Trophoblast cell (in vitro differentiated cells and primary cell): ENCODE measurements at regions not wholly inside any gene's neighbourhood (a gene's known extent, or its start where the extent isn't known, plus 50 kb on each side); places are given as distances from the start of the nearest gene placed in this dataset.

ENCODE experiments used
- DNase-seq, 2 donors: peaks; one replicate each; pipeline ENCODE4 v3.0.0-alpha.2; 2016
- H2AFZ ChIP-seq: 2 replicates; pipeline ENCODE4 v1.6.1; 2013; ENCODE audit warnings: low read length, moderate library complexity, mild to moderate bottlenecking; ENCODE audit not compliant: insufficient read depth, poor library complexity
- H2AK5ac ChIP-seq: 2 replicates; pipeline ENCODE4 v1.6.1; 2013; ENCODE audit warnings: mild to moderate bottlenecking, low read length
- H2BK120ac ChIP-seq: 2 replicates; pipeline ENCODE4 v1.6.1; 2013; ENCODE audit warnings: low read length, mild to moderate bottlenecking, moderate library complexity; ENCODE audit not compliant: insufficient read depth, poor library complexity
- H2BK12ac ChIP-seq: 2 replicates; pipeline ENCODE4 v1.6.1; 2013; ENCODE audit warnings: mild to moderate bottlenecking, low read length, moderate library complexity
- H2BK5ac ChIP-seq: 2 replicates; pipeline ENCODE4 v1.6.1; 2013; ENCODE audit warnings: low read length, low read depth, moderate library complexity, mild to moderate bottlenecking; ENCODE audit not compliant: poor library complexity
- H3K14ac ChIP-seq: 2 replicates; pipeline ENCODE4 v1.6.1; 2013; ENCODE audit warnings: mild to moderate bottlenecking, low read length
- H3K18ac ChIP-seq: 2 replicates; pipeline ENCODE4 v1.6.1; 2013; ENCODE audit warnings: mild to moderate bottlenecking, low read length
- H3K23ac ChIP-seq: 2 replicates; pipeline ENCODE4 v1.6.1; 2013; ENCODE audit warnings: low read length
- H3K27ac ChIP-seq: 2 replicates; pipeline ENCODE4 v1.5.1; 2013; ENCODE audit warnings: low read depth, mild to moderate bottlenecking, inconsistent platforms, low read length, moderate library complexity
- H3K27me3 ChIP-seq: 2 replicates; pipeline ENCODE4 v1.6.1; 2013; ENCODE audit warnings: inconsistent platforms, mild to moderate bottlenecking, low read length, moderate library complexity; ENCODE audit not compliant: insufficient read depth
- H3K36me3 ChIP-seq, 2 experiments: 1 replicate in 1 of 2; 2 replicates in 1 of 2; pipeline ENCODE4 v1.6.1; 2013; ENCODE audit warnings: low read length in 2 of 2, mild to moderate bottlenecking in 2 of 2, moderate library complexity in 1 of 2; ENCODE audit not compliant: insufficient read depth in 2 of 2, control insufficient read depth in 1 of 2
- H3K4ac ChIP-seq: 2 replicates; pipeline ENCODE4 v1.6.1; 2013; ENCODE audit warnings: low read depth, mild to moderate bottlenecking, low read length, moderate library complexity
- H3K4me1 ChIP-seq, 2 experiments: 1 replicate in 1 of 2; 2 replicates in 1 of 2; pipeline ENCODE4 v1.6.1; 2013; ENCODE audit warnings: low read length in 2 of 2, mild to moderate bottlenecking in 2 of 2, moderate library complexity in 1 of 2; ENCODE audit not compliant: insufficient read depth in 2 of 2, control insufficient read depth in 1 of 2
- H3K4me2 ChIP-seq: 2 replicates; pipeline ENCODE4 v1.6.1; 2013; ENCODE audit warnings: inconsistent platforms, mild to moderate bottlenecking, low read length, moderate library complexity
- H3K4me3 ChIP-seq: 2 replicates; pipeline ENCODE4 v1.5.1; 2013; ENCODE audit warnings: mild to moderate bottlenecking, low read depth, low read length, inconsistent platforms
- H3K79me1 ChIP-seq: one replicate; pipeline ENCODE4 v1.6.1; 2013; ENCODE audit warnings: low read length
- H3K79me2 ChIP-seq: 2 replicates; pipeline ENCODE4 v1.6.1; 2013; ENCODE audit warnings: low read length, mild to moderate bottlenecking; ENCODE audit not compliant: control insufficient read depth, insufficient read depth, poor library complexity
- H3K9ac ChIP-seq: 2 replicates; pipeline ENCODE4 v1.6.1; 2013; ENCODE audit warnings: mild to moderate bottlenecking, low read length
- H3K9me3 ChIP-seq: 2 replicates; pipeline ENCODE4 v1.6.1; 2013; ENCODE audit warnings: low read depth, mild to moderate bottlenecking, control low read depth, inconsistent platforms, low read length; ENCODE audit not compliant: insufficient read depth
- H4K12ac ChIP-seq: 2 replicates; pipeline ENCODE4 v1.6.1; 2013; ENCODE audit warnings: low read depth, mild to moderate bottlenecking, low read length, moderate library complexity
- H4K8ac ChIP-seq: 2 replicates; pipeline ENCODE4 v1.6.1; 2013; ENCODE audit warnings: low read depth, mild to moderate bottlenecking, low read length, moderate library complexity
- H4K91ac ChIP-seq: one replicate; pipeline ENCODE4 v1.6.1; 2013; ENCODE audit warnings: low read depth, mild to moderate bottlenecking, low read length, moderate library complexity
- WGBS: extraction: QIAGEN DNeasy Blood & Tissue Kit; methylation state at CpG from one replicate; pipeline ENCODE4 v1.1.7; 2013; ENCODE audit warnings: missing lambda C conversion rate; ENCODE audit not compliant: insufficient read length, insufficient coverage; ENCODE audit errors: extremely low coverage; 5-methylcytosine and 5-hydroxymethylcytosine counted together

GRCh38 chr6:168983925-168984324 lies 269.7 kb downstream of the THBS2 start:
- no peak overlapping the region for H3K27ac ChIP-seq
- no peak overlapping the region for H3K9ac ChIP-seq
- no peak overlapping the region for H3K4me3 ChIP-seq
- no peak overlapping the region for H4K91ac ChIP-seq
- no peak overlapping the region for H3K23ac ChIP-seq
- H3K4me1 ChIP-seq, result peaks cover 0 to 1% of the 10 kb centered on the region in 2 experiments
- no peak overlapping the region for H3K18ac ChIP-seq
- no peaks in the 10 kb centered on the region for H3K36me3 ChIP-seq
- H2AFZ ChIP-seq, result no peak overlapping the region
- H3K27me3 ChIP-seq, result peaks cover 2% of the 10 kb centered on the region
- no peak overlapping the region for H4K12ac ChIP-seq
- no peak overlapping the region for H4K8ac ChIP-seq
- no peak overlapping the region for H3K4ac ChIP-seq
- H2BK120ac ChIP-seq, result no peak overlapping the region
- H3K79me1 ChIP-seq, result no peaks in the 10 kb centered on the region
- no peaks in the 10 kb centered on the region for H3K9me3 ChIP-seq
- H2AK5ac ChIP-seq, result no peak overlapping the region
- peak in 1 of 2 donors; percentile 54 for DNase-seq
- H3K4me2 ChIP-seq, result no peak overlapping the region
- no peak overlapping the region for H3K14ac ChIP-seq
- no peaks in the 10 kb centered on the region for H3K79me2 ChIP-seq
- no peak overlapping the region for H2BK12ac ChIP-seq
- H2BK5ac ChIP-seq, result no peak overlapping the region
- WGBS, result no CpG with 5 or more reads among the region's 4 CpGs

- H3K23ac ChIP-seq, result no peak overlapping the region
- H2BK5ac ChIP-seq, result no peak overlapping the region
Measured at GRCh38 chr6:168981187-168981586, 272.5 kb downstream of the THBS2 start.

GRCh38 chr6:168979254-168979653 lies 274.4 kb downstream of the THBS2 start:
- H3K9me3 ChIP-seq, result no peaks in the 10 kb centered on the region
- H4K8ac ChIP-seq, result no peak overlapping the region
- no peaks in the 10 kb centered on the region for H3K79me2 ChIP-seq
- H3K36me3 ChIP-seq, result no peaks in the 10 kb centered on the region
- no peak overlapping the region for H2AFZ ChIP-seq
- H3K18ac ChIP-seq, result no peak overlapping the region
- no CpG with 5 or more reads among the region's 3 CpGs for WGBS
- H3K4me3 ChIP-seq, result no peak overlapping the region
- H3K27ac ChIP-seq, result no peak overlapping the region
- H3K27me3 ChIP-seq, result no peaks in the 10 kb centered on the region
- H2BK12ac ChIP-seq, result no peak overlapping the region
- H3K79me1 ChIP-seq, result no peaks in the 10 kb centered on the region
- H4K91ac ChIP-seq, result no peak overlapping the region
- no peak overlapping the region for H4K12ac ChIP-seq
- H2BK120ac ChIP-seq, result no peak overlapping the region
- no peak overlapping the region for H2BK5ac ChIP-seq
- no peak overlapping the region for H3K9ac ChIP-seq
- H3K4me2 ChIP-seq, result no peak overlapping the region
- H3K4me1 ChIP-seq, result no peaks in the 10 kb centered on the region
- H3K23ac ChIP-seq, result no peak overlapping the region
- no peak overlapping the region for H2AK5ac ChIP-seq
- no peak for DNase-seq
- H3K14ac ChIP-seq, result no peak overlapping the region
- no peak overlapping the region for H3K4ac ChIP-seq

More at GRCh38 chr6:168981187-168981586, 272.5 kb downstream of the THBS2 start:
- Histone ChIP-seq H3K36me3 (no peaks in the 10 kb centered on the region), H3K9me3 (no peaks in the 10 kb centered on the region), H3K4ac (no peak overlapping the region), H4K91ac (no peak overlapping the region), H3K4me1 (peaks cover 0 to 1% of the 10 kb centered on the region in 2 experiments), H2BK12ac (no peak overlapping the region), H2AFZ (no peak overlapping the region), H3K27me3 (no peaks in the 10 kb centered on the region), H3K4me2 (no peak overlapping the region), H2BK120ac (no peak overlapping the region), H3K18ac (no peak overlapping the region), H3K4me3 (no peak overlapping the region), H4K12ac (no peak overlapping the region), H3K9ac (no peak overlapping the region), H4K8ac (no peak overlapping the region), H2AK5ac (no peak overlapping the region), H3K27ac (no peak overlapping the region), H3K79me2 (no peaks in the 10 kb centered on the region), H3K79me1 (no peaks in the 10 kb centered on the region), H3K14ac (no peak overlapping the region)
- no peak for DNase-seq
- no CpG with 5 or more reads among the region's 2 CpGs for WGBS

- Histone ChIP-seq H3K36me3 (no peaks in the 10 kb centered on the region), H3K4ac (no peak overlapping the region), H4K91ac (no peak overlapping the region), H3K9ac (no peak overlapping the region), H3K4me2 (no peak overlapping the region), H2AK5ac (no peak overlapping the region), H2AFZ (no peak overlapping the region), H3K18ac (no peak overlapping the region), H3K9me3 (peaks cover 1% of the 10 kb centered on the region), H3K23ac (no peak overlapping the region), H3K79me2 (no peaks in the 10 kb centered on the region), H3K4me3 (no peak overlapping the region), H3K27ac (no peak overlapping the region), H4K8ac (no peak overlapping the region), H2BK12ac (no peak overlapping the region), H2BK5ac (no peak overlapping the region), H2BK120ac (no peak overlapping the region), H3K4me1 (no peaks in the 10 kb centered on the region), H4K12ac (no peak overlapping the region), H3K27me3 (no peaks in the 10 kb centered on the region), H3K14ac (no peak overlapping the region), H3K79me1 (no peaks in the 10 kb centered on the region)
- WGBS, result no CpG with 5 or more reads among the region's 2 CpGs
- DNase-seq, result no peak
Measured at GRCh38 chr6:168972128-168972527, 281.5 kb downstream of the THBS2 start.
